Activated CD4-positive, alpha-beta T cell treated with anti-CD3 and anti-CD28 coated beads for 48 hours (primary cell): ENCODE measurements at regions not wholly inside any gene's neighbourhood (a gene's known extent, or its start where the extent isn't known, plus 50 kb on each side); places are given as distances from the start of the nearest gene placed in this dataset.
"Not testable (repeated sequence)": the region's sequence is repeated elsewhere in the genome, so short reads cannot be mapped to it uniquely, and the experiment has no call there.

ENCODE experiments used
- DNase-seq: peaks from one replicate; pipeline ENCODE4 v3.0.0-alpha.2; 2020

GRCh38 chr12:9449181-9449580 is 158.5 kb downstream of the KLRB1 start:
- no peak for DNase-seq

GRCh38 chr12:9448648-9449047 is 159.1 kb downstream of the KLRB1 start:
- DNase-seq = not testable (repeated sequence)

GRCh38 chr12:9447791-9448614 is 159.7 kb downstream of the KLRB1 start:
- peak; percentile 94 for DNase-seq

- DNase-seq = peak; percentile 45
Measured at GRCh38 chr12:9446883-9447761, 160.6 kb downstream of the KLRB1 start.

GRCh38 chr12:9440428-9440827 is 167.3 kb downstream of the KLRB1 start:
- not testable (repeated sequence) for DNase-seq

GRCh38 chr12:9435682-9436081 is 172.0 kb downstream of the KLRB1 start:
- DNase-seq = not testable (repeated sequence)

GRCh38 chr12:9430385-9430784 is 177.3 kb downstream of the KLRB1 start:
- DNase-seq = not testable (repeated sequence)

GRCh38 chr12:9428856-9429255 is 178.9 kb downstream of the KLRB1 start:
- DNase-seq = not testable (repeated sequence)

- not testable (repeated sequence) for DNase-seq
Measured at GRCh38 chr12:9425429-9425828, 182.3 kb downstream of the KLRB1 start.

- DNase-seq = not testable (repeated sequence)
Measured at GRCh38 chr12:9424175-9424740, 183.5 kb downstream of the KLRB1 start.

- not testable (repeated sequence) for DNase-seq
Measured at GRCh38 chr12:9422689-9423088, 185.0 kb downstream of the KLRB1 start.

- DNase-seq = not testable (repeated sequence)
Measured at GRCh38 chr12:9421520-9422086, 186.1 kb downstream of the KLRB1 start.

- not testable (repeated sequence) for DNase-seq
Measured at GRCh38 chr12:9420817-9421519, 186.7 kb downstream of the KLRB1 start.

- DNase-seq = not testable (repeated sequence)
Measured at GRCh38 chr12:9418669-9419041, 189.1 kb downstream of the KLRB1 start.

GRCh38 chr12:9417947-9418668 is 189.6 kb downstream of the KLRB1 start:
- not testable (repeated sequence) for DNase-seq

GRCh38 chr12:9417341-9417740 is 190.4 kb downstream of the KLRB1 start:
- not testable (repeated sequence) for DNase-seq

- DNase-seq = not testable (repeated sequence)
Measured at GRCh38 chr12:9416346-9416745, 191.4 kb downstream of the KLRB1 start.

- DNase-seq = not testable (repeated sequence)
Measured at GRCh38 chr12:9415898-9416297, 191.8 kb downstream of the KLRB1 start.

GRCh38 chr12:9413862-9414261 is 193.9 kb downstream of the KLRB1 start:
- DNase-seq = not testable (repeated sequence)

GRCh38 chr12:9412459-9412858 is 195.3 kb downstream of the KLRB1 start:
- not testable (repeated sequence) for DNase-seq

- DNase-seq = not testable (repeated sequence)
Measured at GRCh38 chr12:9411616-9412268, 196.0 kb downstream of the KLRB1 start.
